ENCODE measurements at regions not wholly inside any gene's neighbourhood (a gene's known extent, or its start where the extent isn't known, plus 50 kb on each side); places are given as distances from the start of the nearest gene placed in this dataset.

DNA sequence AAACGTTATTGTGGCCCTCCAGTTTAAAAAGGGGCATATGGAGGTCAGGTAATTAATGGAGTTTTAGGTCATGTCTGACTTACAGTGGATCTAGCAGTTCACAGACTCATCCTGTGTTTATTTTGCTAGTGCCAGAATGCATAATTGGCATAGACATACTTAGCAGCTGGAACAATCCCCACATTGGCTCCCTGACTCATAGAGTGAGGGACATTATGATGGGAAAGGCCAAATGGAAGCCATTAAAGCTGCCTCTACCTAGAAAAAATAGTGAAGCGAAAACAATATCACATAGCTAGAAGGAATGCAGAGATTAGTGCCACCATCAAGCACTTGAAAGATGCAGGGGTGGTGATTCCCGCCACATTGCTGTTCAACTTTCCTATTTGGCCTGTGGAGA, 610.7 kb downstream of the SLITRK5 start:
- no peaks in the 10 kb centered on the region for H3K79me2 ChIP-seq (replicated peaks; ENCODE audit: insufficient read depth)
- H3K4me3 Mint-ChIP-seq = no peak overlapping the region

More for the DNA sequence above, 610.7 kb downstream of the SLITRK5 start:
- no peaks in the 10 kb centered on the region; the same call in 1 of the 2 replicates for H3K36me3 ChIP-seq (ENCODE audit: insufficient read depth)
- H3F3A ChIP-seq (replicated peaks; ENCODE audit: low read depth) = no peaks in the 10 kb centered on the region
- H3K4me1 ChIP-seq (ENCODE audit: insufficient read depth) = no peaks in the 10 kb centered on the region
- no peaks in the 10 kb centered on the region for H3K27me3 ChIP-seq (ENCODE audit: insufficient read depth)
- H3K9me3 Mint-ChIP-seq = peaks cover 28% of the 10 kb centered on the region
- TF ChIP-seq POLR2AphosphoS5 (IDR thresholded peaks at IDR 0.05; ENCODE audit: low read depth) (no peak), EZH2phosphoT487 (IDR thresholded peaks at IDR 0.05; ENCODE audit: unreplicated experiment) (no peak), STAT1 (IDR thresholded peaks at IDR 0.05; ENCODE audit: unreplicated experiment) (no peak), EZH2 (IDR thresholded peaks at IDR 0.05; ENCODE audit: low read depth, unreplicated experiment) (no peak), JUNB (IDR thresholded peaks at IDR 0.05; ENCODE audit: unreplicated experiment) (no peak), ZNF114 (CRISPR knock-in tag; IDR thresholded peaks at IDR 0.05) (no peak), ZNF331 (CRISPR knock-in tag; IDR thresholded peaks at IDR 0.05; ENCODE audit: low read depth) (no peak), NANOG (IDR thresholded peaks at IDR 0.05; ENCODE audit: borderline replicate concordance) (no peak), CREB1 (CRISPR knock-in tag; IDR thresholded peaks at IDR 0.05; ENCODE audit: low read depth) (no peak)
- TF ChIP-seq, protein P1, sequence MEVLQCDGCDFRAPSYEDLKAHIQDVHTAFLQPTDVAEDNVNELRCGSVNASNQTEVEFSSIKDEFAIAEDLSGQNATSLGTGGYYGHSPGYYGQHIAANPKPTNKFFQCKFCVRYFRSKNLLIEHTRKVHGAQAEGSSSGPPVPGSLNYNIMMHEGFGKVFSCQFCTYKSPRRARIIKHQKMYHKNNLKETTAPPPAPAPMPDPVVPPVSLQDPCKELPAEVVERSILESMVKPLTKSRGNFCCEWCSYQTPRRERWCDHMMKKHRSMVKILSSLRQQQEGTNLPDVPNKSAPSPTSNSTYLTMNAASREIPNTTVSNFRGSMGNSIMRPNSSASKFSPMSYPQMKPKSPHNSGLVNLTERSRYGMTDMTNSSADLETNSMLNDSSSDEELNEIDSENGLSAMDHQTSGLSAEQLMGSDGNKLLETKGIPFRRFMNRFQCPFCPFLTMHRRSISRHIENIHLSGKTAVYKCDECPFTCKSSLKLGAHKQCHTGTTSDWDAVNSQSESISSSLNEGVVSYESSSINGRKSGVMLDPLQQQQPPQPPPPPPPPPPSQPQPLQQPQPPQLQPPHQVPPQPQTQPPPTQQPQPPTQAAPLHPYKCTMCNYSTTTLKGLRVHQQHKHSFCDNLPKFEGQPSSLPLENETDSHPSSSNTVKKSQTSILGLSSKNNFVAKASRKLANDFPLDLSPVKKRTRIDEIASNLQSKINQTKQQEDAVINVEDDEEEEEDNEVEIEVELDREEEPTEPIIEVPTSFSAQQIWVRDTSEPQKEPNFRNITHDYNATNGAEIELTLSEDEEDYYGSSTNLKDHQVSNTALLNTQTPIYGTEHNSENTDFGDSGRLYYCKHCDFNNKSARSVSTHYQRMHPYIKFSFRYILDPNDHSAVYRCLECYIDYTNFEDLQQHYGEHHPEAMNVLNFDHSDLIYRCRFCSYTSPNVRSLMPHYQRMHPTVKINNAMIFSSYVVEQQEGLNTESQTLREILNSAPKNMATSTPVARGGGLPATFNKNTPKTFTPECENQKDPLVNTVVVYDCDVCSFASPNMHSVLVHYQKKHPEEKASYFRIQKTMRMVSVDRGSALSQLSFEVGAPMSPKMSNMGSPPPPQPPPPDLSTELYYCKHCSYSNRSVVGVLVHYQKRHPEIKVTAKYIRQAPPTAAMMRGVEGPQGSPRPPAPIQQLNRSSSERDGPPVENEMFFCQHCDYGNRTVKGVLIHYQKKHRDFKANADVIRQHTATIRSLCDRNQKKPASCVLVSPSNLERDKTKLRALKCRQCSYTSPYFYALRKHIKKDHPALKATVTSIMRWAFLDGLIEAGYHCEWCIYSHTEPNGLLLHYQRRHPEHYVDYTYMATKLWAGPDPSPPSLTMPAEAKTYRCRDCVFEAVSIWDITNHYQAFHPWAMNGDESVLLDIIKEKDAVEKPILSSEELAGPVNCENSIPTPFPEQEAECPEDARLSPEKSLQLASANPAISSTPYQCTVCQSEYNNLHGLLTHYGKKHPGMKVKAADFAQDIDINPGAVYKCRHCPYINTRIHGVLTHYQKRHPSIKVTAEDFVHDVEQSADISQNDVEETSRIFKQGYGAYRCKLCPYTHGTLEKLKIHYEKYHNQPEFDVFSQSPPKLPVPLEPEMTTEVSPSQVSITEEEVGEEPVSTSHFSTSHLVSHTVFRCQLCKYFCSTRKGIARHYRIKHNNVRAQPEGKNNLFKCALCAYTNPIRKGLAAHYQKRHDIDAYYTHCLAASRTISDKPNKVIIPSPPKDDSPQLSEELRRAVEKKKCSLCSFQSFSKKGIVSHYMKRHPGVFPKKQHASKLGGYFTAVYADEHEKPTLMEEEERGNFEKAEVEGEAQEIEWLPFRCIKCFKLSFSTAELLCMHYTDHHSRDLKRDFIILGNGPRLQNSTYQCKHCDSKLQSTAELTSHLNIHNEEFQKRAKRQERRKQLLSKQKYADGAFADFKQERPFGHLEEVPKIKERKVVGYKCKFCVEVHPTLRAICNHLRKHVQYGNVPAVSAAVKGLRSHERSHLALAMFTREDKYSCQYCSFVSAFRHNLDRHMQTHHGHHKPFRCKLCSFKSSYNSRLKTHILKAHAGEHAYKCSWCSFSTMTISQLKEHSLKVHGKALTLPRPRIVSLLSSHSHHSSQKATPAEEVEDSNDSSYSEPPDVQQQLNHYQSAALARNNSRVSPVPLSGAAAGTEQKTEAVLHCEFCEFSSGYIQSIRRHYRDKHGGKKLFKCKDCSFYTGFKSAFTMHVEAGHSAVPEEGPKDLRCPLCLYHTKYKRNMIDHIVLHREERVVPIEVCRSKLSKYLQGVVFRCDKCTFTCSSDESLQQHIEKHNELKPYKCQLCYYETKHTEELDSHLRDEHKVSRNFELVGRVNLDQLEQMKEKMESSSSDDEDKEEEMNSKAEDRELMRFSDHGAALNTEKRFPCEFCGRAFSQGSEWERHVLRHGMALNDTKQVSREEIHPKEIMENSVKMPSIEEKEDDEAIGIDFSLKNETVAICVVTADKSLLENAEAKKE (CRISPR knock-in tag; IDR thresholded peaks at IDR 0.05) = no peak
- TF ChIP-seq, protein P2, sequence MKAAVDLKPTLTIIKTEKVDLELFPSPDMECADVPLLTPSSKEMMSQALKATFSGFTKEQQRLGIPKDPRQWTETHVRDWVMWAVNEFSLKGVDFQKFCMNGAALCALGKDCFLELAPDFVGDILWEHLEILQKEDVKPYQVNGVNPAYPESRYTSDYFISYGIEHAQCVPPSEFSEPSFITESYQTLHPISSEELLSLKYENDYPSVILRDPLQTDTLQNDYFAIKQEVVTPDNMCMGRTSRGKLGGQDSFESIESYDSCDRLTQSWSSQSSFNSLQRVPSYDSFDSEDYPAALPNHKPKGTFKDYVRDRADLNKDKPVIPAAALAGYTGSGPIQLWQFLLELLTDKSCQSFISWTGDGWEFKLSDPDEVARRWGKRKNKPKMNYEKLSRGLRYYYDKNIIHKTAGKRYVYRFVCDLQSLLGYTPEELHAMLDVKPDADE (IDR thresholded peaks at IDR 0.05) = no peak
- TF ChIP-seq, protein P3, sequence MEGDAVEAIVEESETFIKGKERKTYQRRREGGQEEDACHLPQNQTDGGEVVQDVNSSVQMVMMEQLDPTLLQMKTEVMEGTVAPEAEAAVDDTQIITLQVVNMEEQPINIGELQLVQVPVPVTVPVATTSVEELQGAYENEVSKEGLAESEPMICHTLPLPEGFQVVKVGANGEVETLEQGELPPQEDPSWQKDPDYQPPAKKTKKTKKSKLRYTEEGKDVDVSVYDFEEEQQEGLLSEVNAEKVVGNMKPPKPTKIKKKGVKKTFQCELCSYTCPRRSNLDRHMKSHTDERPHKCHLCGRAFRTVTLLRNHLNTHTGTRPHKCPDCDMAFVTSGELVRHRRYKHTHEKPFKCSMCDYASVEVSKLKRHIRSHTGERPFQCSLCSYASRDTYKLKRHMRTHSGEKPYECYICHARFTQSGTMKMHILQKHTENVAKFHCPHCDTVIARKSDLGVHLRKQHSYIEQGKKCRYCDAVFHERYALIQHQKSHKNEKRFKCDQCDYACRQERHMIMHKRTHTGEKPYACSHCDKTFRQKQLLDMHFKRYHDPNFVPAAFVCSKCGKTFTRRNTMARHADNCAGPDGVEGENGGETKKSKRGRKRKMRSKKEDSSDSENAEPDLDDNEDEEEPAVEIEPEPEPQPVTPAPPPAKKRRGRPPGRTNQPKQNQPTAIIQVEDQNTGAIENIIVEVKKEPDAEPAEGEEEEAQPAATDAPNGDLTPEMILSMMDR (conservative IDR thresholded peaks at IDR 0.05; ENCODE audit: low read depth in 2 of 2) = no peak
- TF ChIP-seq, protein P4, sequence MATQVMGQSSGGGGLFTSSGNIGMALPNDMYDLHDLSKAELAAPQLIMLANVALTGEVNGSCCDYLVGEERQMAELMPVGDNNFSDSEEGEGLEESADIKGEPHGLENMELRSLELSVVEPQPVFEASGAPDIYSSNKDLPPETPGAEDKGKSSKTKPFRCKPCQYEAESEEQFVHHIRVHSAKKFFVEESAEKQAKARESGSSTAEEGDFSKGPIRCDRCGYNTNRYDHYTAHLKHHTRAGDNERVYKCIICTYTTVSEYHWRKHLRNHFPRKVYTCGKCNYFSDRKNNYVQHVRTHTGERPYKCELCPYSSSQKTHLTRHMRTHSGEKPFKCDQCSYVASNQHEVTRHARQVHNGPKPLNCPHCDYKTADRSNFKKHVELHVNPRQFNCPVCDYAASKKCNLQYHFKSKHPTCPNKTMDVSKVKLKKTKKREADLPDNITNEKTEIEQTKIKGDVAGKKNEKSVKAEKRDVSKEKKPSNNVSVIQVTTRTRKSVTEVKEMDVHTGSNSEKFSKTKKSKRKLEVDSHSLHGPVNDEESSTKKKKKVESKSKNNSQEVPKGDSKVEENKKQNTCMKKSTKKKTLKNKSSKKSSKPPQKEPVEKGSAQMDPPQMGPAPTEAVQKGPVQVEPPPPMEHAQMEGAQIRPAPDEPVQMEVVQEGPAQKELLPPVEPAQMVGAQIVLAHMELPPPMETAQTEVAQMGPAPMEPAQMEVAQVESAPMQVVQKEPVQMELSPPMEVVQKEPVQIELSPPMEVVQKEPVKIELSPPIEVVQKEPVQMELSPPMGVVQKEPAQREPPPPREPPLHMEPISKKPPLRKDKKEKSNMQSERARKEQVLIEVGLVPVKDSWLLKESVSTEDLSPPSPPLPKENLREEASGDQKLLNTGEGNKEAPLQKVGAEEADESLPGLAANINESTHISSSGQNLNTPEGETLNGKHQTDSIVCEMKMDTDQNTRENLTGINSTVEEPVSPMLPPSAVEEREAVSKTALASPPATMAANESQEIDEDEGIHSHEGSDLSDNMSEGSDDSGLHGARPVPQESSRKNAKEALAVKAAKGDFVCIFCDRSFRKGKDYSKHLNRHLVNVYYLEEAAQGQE (IDR thresholded peaks at IDR 0.05; ENCODE audit: unreplicated experiment) = no peak
- no peak overlapping the region for H3K4me2 ChIP-seq
- no peak overlapping the region for H3K27ac Mint-ChIP-seq
- ATAC-seq (no peak), DNase-seq (ENCODE audit: low spot score) (no peak)
- no peaks in the 10 kb centered on the region for H4K20me1 ChIP-seq (replicated peaks; ENCODE audit: insufficient read depth)
- no peak overlapping the region for H2AFZ ChIP-seq
- peaks cover 18% of the 10 kb centered on the region; the same call in 2 of the 3 replicates for H3K36me3 Mint-ChIP-seq (ENCODE audit: low read depth)
- H3K9me2 ChIP-seq (ENCODE audit: insufficient read depth) = peaks cover 17% of the 10 kb centered on the region; the same call in 1 of the 2 replicates
- no peak overlapping the region for H3K4me3 ChIP-seq
- no peak overlapping the region for H3K27ac ChIP-seq (ENCODE audit: low read depth)
- H3K4me1 Mint-ChIP-seq = no peaks in the 10 kb centered on the region
- no peaks in the 10 kb centered on the region for H3K27me3 Mint-ChIP-seq (ENCODE audit: insufficient read depth, low read depth, poor library complexity)

Data from GM23338 (cell line).